Spleen (tissue), 11 donors: ENCODE measurements at regions not wholly inside any gene's neighbourhood (a gene's known extent, or its start where the extent isn't known, plus 50 kb on each side); places are given as distances from the start of the nearest gene placed in this dataset.

ENCODE experiments used
- DNase-seq: peaks from one replicate; pipeline ENCODE4 v3.0.0-alpha.2; 2020
- H3K27ac ChIP-seq, 8 donors: fragments of 200-600 bp; sonication (generic) in 7 of 8; 1 replicate in 4 of 8; 2 replicates in 4 of 8; pipeline versions ENCODE4 v1.5.0 to v1.8.0; 2016 to 2021; ENCODE audit warnings: inconsistent platforms in 4 of 8, mild to moderate bottlenecking in 4 of 8, moderate library complexity in 1 of 8
- H3K27me3 ChIP-seq, 7 donors: fragments of 200-600 bp; sonication (generic) in 6 of 7; replicated peaks in 1 of 7; 1 replicate in 4 of 7; 2 replicates in 3 of 7; pipeline versions ENCODE4 v1.5.0 to v1.8.0; 2016 to 2021; ENCODE audit warnings: inconsistent platforms in 3 of 7, mild to moderate bottlenecking in 1 of 7
- H3K36me3 ChIP-seq, 6 donors: fragments of 200-600 bp; sonication (generic) in 5 of 6; 1 replicate in 4 of 6; 2 replicates in 2 of 6; pipeline versions ENCODE4 v1.5.0 to v1.8.0; 2016 to 2021; ENCODE audit warnings: inconsistent platforms in 2 of 6
- H3K4me1 ChIP-seq, 6 donors: fragments of 200-600 bp; sonication (generic) in 5 of 6; 1 replicate in 3 of 6; 2 replicates in 3 of 6; pipeline versions ENCODE4 v1.5.0 to v1.8.0; 2016 to 2021; ENCODE audit warnings: inconsistent platforms in 3 of 6
- H3K4me3 ChIP-seq, 8 donors: fragments of 200-600 bp; sonication (generic) in 7 of 8; 1 replicate in 4 of 8; 2 replicates in 4 of 8; pipeline versions ENCODE4 v1.5.0 to v1.8.0; 2016 to 2021; ENCODE audit warnings: inconsistent platforms in 4 of 8, mild to moderate bottlenecking in 4 of 8, moderate library complexity in 2 of 8
- H3K9me3 ChIP-seq, 8 donors: fragments of 200-600 bp; sonication (generic) in 7 of 8; 1 replicate in 4 of 8; 2 replicates in 4 of 8; pipeline versions ENCODE4 v1.5.0 to v1.8.0; 2016 to 2021; ENCODE audit warnings: inconsistent platforms in 4 of 8
- POLR2A ChIP-seq, 3 donors: fragments of 450-650 bp; IDR thresholded peaks; one replicate each; pipeline ENCODE4 v1.5.1; 2017; ENCODE audit warnings: antibody characterized with exemption in 3 of 3, mild to moderate bottlenecking in 1 of 3
- POLR2AphosphoS5 ChIP-seq, 3 donors: sonication (generic); formaldehyde crosslinking; IDR thresholded peaks; one replicate each; pipeline ENCODE4 v1.5.1; 2017; ENCODE audit warnings: antibody characterized with exemption in 3 of 3
- WGBS, 5 donors: extraction: QIAGEN DNeasy Blood & Tissue Kit in 3 of 5; methylation state at CpG; one replicate each; pipeline versions ENCODE4 v1.1.5 to v1.1.7; 2013 to 2018; 5-methylcytosine and 5-hydroxymethylcytosine counted together
- intact Hi-C: fragments of 100-400 bp; cut with DNase I; formaldehyde crosslinking; loops from one replicate; pipeline ENCODE4 v1.15.0; 2023; ENCODE audit warnings: low total_unique reads
- TF ChIP-seq, protein P1 (sequence below), 11 experiments: fragments of 200-600 bp in 7 of 11; fragments of 450-650 bp in 4 of 11; sonication (generic) in 4 of 11; IDR thresholded peaks in 8 of 11; conservative IDR thresholded peaks in 3 of 11; 1 replicate in 7 of 11; 2 replicates in 4 of 11; pipeline versions ENCODE4 v1.4.0 to v1.8.0; 2016 to 2021; ENCODE audit warnings: antibody characterized with exemption in 11 of 11, inconsistent platforms in 4 of 11, mild to moderate bottlenecking in 1 of 11
- donor health status: healthy with polysubstance abuse.
- donor health status: DM: no; HTN: no; CAD: no; lungs with moderate emphysema.
- donor health status: DM: no; HTN: no; CAD: no.
- donor health status: Bipolar disorder and iron deficiency.
- donor health status: healthy.
- donor health status: DM: no; HTN: no; CAD: no.
- donor health status: DM: yes; HTN: yes; CAD: no.

DNA sequence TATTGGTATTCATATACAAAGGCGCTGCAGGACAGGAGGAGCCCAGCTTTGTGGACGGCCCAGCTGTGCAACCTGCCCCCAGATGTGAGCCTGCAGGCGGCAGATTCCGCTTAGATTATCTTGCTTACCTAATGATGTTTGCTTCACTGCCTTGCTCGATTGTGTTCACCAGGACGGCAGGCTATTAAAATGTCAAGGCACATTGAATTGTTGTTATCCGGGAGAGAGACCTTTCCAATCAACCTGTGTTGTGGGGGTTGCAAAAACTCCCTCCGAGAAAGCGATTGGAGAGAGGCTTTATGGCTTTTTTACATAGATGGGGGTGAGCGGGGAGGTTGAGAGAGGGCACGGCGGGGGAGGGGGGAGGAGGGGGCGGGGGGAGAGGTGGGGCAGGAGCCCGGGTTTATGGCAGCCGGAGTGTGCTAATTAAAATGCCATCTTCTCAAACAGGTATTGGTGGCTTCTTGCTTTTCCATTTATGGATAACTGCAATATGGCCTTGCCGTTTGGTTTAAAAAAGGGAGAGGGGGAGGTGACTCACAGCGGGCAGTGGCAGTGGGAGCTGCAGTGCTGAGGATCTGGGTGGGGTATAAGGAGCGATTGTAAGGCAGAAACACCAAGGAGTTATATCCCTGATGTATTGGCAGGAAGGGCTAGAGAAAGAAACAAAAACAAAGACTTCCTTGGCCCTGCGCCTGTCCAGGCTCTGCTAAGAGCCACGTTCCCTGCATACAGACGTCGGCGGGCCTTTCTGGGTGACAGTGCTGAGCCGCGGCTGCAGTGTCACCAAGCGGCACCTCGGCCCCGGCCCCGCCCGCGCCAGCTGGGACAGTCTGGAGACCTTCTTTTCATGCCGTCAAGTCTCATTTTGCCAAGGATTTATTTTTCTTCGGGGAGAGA lies 97.2 kb downstream of the INSIG2 start:
- peaks cover 0 to 22% (median 21%) of the 10 kb centered on the region in 6 donors for H3K4me1 ChIP-seq
- DNase-seq = peak; percentile 92
- peak overlapping the region; percentile 33 to 86 (median 56) for H3K4me3 ChIP-seq
- H3K36me3 ChIP-seq = no peaks in the 10 kb centered on the region
- H3K27ac ChIP-seq = peak overlapping the region; percentile 64 to 91 (median 86)
- no peaks in the 10 kb centered on the region for H3K27me3 ChIP-seq
- intact Hi-C loops = loop anchor here (5.0 to 10.0 kb wide), 2 partner anchors 98 to 141 kb away; partner anchors contain the start of gene INSIG2
- no peaks in the 10 kb centered on the region for H3K9me3 ChIP-seq
- TF ChIP-seq POLR2AphosphoS5 (IDR thresholded peaks at IDR 0.05) (no peak), POLR2A (IDR thresholded peaks at IDR 0.05) (no peak)
- TF ChIP-seq, protein P1, sequence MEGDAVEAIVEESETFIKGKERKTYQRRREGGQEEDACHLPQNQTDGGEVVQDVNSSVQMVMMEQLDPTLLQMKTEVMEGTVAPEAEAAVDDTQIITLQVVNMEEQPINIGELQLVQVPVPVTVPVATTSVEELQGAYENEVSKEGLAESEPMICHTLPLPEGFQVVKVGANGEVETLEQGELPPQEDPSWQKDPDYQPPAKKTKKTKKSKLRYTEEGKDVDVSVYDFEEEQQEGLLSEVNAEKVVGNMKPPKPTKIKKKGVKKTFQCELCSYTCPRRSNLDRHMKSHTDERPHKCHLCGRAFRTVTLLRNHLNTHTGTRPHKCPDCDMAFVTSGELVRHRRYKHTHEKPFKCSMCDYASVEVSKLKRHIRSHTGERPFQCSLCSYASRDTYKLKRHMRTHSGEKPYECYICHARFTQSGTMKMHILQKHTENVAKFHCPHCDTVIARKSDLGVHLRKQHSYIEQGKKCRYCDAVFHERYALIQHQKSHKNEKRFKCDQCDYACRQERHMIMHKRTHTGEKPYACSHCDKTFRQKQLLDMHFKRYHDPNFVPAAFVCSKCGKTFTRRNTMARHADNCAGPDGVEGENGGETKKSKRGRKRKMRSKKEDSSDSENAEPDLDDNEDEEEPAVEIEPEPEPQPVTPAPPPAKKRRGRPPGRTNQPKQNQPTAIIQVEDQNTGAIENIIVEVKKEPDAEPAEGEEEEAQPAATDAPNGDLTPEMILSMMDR (IDR thresholded peaks at IDR 0.05 in 8 of 11, conservative IDR thresholded peaks at IDR 0.05 in 3 of 11) = no peak
- 7 to 11% (median 10%) methylated on average over 32 to 33 of the region's 33 CpGs for WGBS, 5 donors

DNA sequence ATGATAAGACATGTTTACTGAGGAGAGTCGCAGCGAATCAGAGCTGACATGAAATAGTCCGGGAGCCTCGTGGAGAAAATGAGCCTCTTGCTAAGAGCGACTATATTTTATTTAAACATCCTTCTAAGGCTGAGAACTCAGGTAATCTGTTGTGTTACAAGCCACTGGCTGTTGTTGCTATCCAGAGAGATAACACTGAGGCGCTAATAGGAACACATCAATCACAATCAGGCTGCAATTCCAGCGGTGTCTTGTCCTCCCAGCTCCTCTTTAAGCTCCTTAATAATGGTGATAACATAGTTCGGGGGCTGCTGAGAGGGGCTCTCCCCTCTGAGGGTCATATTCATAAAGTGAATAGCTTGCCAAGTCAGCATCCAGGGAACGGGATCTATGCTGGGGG lies 95.1 kb downstream of the INSIG2 start:
- H3K4me1 ChIP-seq = peaks cover 0 to 22% (median 21%) of the 10 kb centered on the region in 6 donors
- H3K27me3 ChIP-seq = no peaks in the 10 kb centered on the region
- 74 to 96% (median 83%) methylated on average over 9 of the region's 9 CpGs for WGBS, 5 donors
- H3K4me3 ChIP-seq = no peak overlapping the region
- no peak for DNase-seq
- no peak overlapping the region for H3K27ac ChIP-seq
- no peaks in the 10 kb centered on the region for H3K9me3 ChIP-seq
- intact Hi-C loops = loop anchor here (10.0 kb wide), 1 partner anchor 139 kb away; no protein-coding TSS in a partner anchor
- no peaks in the 10 kb centered on the region for H3K36me3 ChIP-seq
- TF ChIP-seq POLR2AphosphoS5 (IDR thresholded peaks at IDR 0.05) (no peak), POLR2A (IDR thresholded peaks at IDR 0.05) (no peak)
- TF ChIP-seq, protein P1 (IDR thresholded peaks at IDR 0.05 in 8 of 11, conservative IDR thresholded peaks at IDR 0.05 in 3 of 11) = no peak

DNA sequence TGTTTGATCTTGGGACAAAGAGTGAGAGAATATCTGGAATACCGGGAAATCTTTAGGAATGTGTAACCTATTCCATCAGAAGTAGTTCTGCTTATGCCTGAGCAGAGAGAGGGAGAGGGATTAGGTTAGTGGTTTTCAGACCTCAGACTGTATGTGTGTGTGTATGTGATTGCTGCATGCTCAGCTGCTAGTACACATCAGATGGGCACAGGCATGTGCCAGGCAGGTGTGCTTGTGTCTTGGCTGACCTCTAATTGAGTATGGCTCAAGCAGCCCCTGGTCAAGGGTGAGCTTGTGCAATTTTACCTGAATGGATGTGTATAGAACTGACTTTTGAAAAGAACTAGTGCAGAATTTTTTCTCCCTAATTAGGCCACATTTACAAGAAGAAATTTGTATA lies 91.2 kb downstream of the INSIG2 start:
- Histone ChIP-seq H3K27ac (no peak overlapping the region), H3K9me3 (no peaks in the 10 kb centered on the region)
- intact Hi-C loops = no loop called here

More for the DNA sequence above, 91.2 kb downstream of the INSIG2 start:
- Histone ChIP-seq H3K36me3 (no peaks in the 10 kb centered on the region), H3K27me3 (peaks cover 0 to 7% (median 0%) of the 10 kb centered on the region in 7 donors), H3K4me3 (no peak overlapping the region), H3K4me1 (peaks cover 0 to 15% (median 4%) of the 10 kb centered on the region in 6 donors)
- WGBS, 5 donors = 87 to 97% (median 90%) methylated on average over 1 of the region's 1 CpG
- no peak for TF ChIP-seq POLR2AphosphoS5 (IDR thresholded peaks at IDR 0.05)
- TF ChIP-seq POLR2A (IDR thresholded peaks at IDR 0.05) = no peak
- TF ChIP-seq, protein P1 (IDR thresholded peaks at IDR 0.05 in 8 of 11, conservative IDR thresholded peaks at IDR 0.05 in 3 of 11) = no peak
- DNase-seq = no peak
